Tibial nerve (tissue), 4 donors: ENCODE measurements at regions not wholly inside any gene's neighbourhood (a gene's known extent, or its start where the extent isn't known, plus 50 kb on each side); places are given as distances from the start of the nearest gene placed in this dataset.

Experiments used
- EP300 ChIP-seq, 2 donors: sonication (generic); formaldehyde crosslinking; IDR thresholded peaks; one replicate each; pipeline ENCODE4 v1.6.1; 2017; ENCODE audit warnings: antibody characterized with exemption in 2 of 2, mild to moderate bottlenecking in 1 of 2
- POLR2A ChIP-seq, 2 donors: fragments of 450-650 bp; IDR thresholded peaks; one replicate each; pipeline ENCODE4 v1.6.1; 2017; ENCODE audit warnings: antibody characterized with exemption in 2 of 2, mild to moderate bottlenecking in 2 of 2, moderate library complexity in 2 of 2
- TF ChIP-seq, protein P1 (sequence below), 5 experiments: fragments of 200-600 bp in 3 of 5; fragments of 450-650 bp in 2 of 5; sonication (generic) in 3 of 5; IDR thresholded peaks; one replicate each; pipeline ENCODE4 v1.5.1; 2016 to 2019; ENCODE audit warnings: antibody characterized with exemption in 5 of 5, mild to moderate bottlenecking in 3 of 5, moderate library complexity in 2 of 5

DNA sequence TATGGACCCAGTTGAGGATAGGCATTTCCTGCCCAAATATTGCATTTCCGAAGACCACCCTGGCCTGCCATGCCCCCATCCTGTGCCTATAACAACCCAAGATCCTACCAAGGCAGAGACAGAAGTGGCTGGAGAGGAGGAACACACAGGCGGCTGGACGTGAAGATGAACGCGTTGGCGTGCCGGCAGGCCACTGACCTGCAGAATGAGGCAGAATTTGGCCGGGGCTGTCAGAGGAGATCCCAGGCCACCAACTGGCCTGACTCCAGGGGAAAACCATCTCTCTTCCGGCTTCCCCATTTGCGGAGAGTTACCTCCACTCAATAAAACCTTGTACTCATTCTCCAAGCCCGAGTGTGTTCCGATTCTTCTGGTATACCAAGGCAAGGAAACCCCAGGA, 1507.5 kb downstream of the EFNA5 start:
- TF ChIP-seq, protein P1, sequence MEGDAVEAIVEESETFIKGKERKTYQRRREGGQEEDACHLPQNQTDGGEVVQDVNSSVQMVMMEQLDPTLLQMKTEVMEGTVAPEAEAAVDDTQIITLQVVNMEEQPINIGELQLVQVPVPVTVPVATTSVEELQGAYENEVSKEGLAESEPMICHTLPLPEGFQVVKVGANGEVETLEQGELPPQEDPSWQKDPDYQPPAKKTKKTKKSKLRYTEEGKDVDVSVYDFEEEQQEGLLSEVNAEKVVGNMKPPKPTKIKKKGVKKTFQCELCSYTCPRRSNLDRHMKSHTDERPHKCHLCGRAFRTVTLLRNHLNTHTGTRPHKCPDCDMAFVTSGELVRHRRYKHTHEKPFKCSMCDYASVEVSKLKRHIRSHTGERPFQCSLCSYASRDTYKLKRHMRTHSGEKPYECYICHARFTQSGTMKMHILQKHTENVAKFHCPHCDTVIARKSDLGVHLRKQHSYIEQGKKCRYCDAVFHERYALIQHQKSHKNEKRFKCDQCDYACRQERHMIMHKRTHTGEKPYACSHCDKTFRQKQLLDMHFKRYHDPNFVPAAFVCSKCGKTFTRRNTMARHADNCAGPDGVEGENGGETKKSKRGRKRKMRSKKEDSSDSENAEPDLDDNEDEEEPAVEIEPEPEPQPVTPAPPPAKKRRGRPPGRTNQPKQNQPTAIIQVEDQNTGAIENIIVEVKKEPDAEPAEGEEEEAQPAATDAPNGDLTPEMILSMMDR (IDR thresholded peaks at IDR 0.05), result no peak
- TF ChIP-seq EP300 (IDR thresholded peaks at IDR 0.05) (no peak), POLR2A (IDR thresholded peaks at IDR 0.05) (no peak)
